HUES6 (cell line): ENCODE measurements at regions not wholly inside any gene's neighbourhood (a gene's known extent, or its start where the extent isn't known, plus 50 kb on each side); places are given as distances from the start of the nearest gene placed in this dataset.

Experiments used
- H3K27ac ChIP-seq: 2 replicates; pipeline ENCODE4 v1.7.0; 2013; ENCODE audit warnings: low read depth, mild to moderate bottlenecking, low read length, inconsistent platforms
- H3K27me3 ChIP-seq: 2 replicates; pipeline ENCODE4 v1.6.1; 2013; ENCODE audit warnings: low read length; ENCODE audit not compliant: control insufficient read depth, insufficient read depth
- H3K36me3 ChIP-seq: 2 replicates; pipeline ENCODE4 v1.6.1; 2013; ENCODE audit warnings: low read length; ENCODE audit not compliant: control insufficient read depth, insufficient read depth
- H3K4me1 ChIP-seq: 2 replicates; pipeline ENCODE4 v1.6.1; 2013; ENCODE audit warnings: low read length; ENCODE audit not compliant: control insufficient read depth, insufficient read depth
- H3K4me3 ChIP-seq: 2 replicates; pipeline ENCODE4 v1.5.1; 2013; ENCODE audit warnings: low read depth, low read length
- H3K9ac ChIP-seq: one replicate; pipeline ENCODE4 v1.6.1; 2013; ENCODE audit warnings: mild to moderate bottlenecking, low read length
- H3K9me3 ChIP-seq: 2 replicates; pipeline ENCODE4 v1.6.1; 2013; ENCODE audit warnings: low read depth, low read length; ENCODE audit not compliant: control insufficient read depth, insufficient read depth

- no peaks in the 10 kb centered on the region for H3K27me3 ChIP-seq
- no peak overlapping the region for H3K27ac ChIP-seq
- no peaks in the 10 kb centered on the region for H3K4me1 ChIP-seq
- no peak overlapping the region for H3K9ac ChIP-seq
- H3K9me3 ChIP-seq, result no peaks in the 10 kb centered on the region
- no peaks in the 10 kb centered on the region for H3K36me3 ChIP-seq
- no peak overlapping the region for H3K4me3 ChIP-seq
Observed at GRCh38 chr3:79986338-79986737, 218.5 kb upstream of the ROBO1 start.

- H3K4me3 ChIP-seq, result no peak overlapping the region
- H3K27me3 ChIP-seq, result no peaks in the 10 kb centered on the region
- H3K9ac ChIP-seq, result no peak overlapping the region
- no peaks in the 10 kb centered on the region for H3K4me1 ChIP-seq
- H3K36me3 ChIP-seq, result no peaks in the 10 kb centered on the region
- H3K9me3 ChIP-seq, result no peaks in the 10 kb centered on the region
- H3K27ac ChIP-seq, result no peak overlapping the region
Observed at GRCh38 chr3:79985816-79986215, 218.0 kb upstream of the ROBO1 start.

GRCh38 chr3:79983118-79983517, 215.3 kb upstream of the ROBO1 start:
- no peak overlapping the region for H3K27ac ChIP-seq
- H3K9ac ChIP-seq, result no peak overlapping the region
- no peak overlapping the region for H3K4me3 ChIP-seq
- no peaks in the 10 kb centered on the region for H3K4me1 ChIP-seq
- no peaks in the 10 kb centered on the region for H3K9me3 ChIP-seq
- no peaks in the 10 kb centered on the region for H3K27me3 ChIP-seq
- H3K36me3 ChIP-seq, result no peaks in the 10 kb centered on the region

GRCh38 chr3:79979990-79980389, 212.2 kb upstream of the ROBO1 start:
- no peaks in the 10 kb centered on the region for H3K36me3 ChIP-seq
- no peaks in the 10 kb centered on the region for H3K4me1 ChIP-seq
- H3K4me3 ChIP-seq, result no peak overlapping the region
- H3K9me3 ChIP-seq, result no peaks in the 10 kb centered on the region
- H3K27ac ChIP-seq, result no peak overlapping the region
- no peak overlapping the region for H3K9ac ChIP-seq
- no peaks in the 10 kb centered on the region for H3K27me3 ChIP-seq

GRCh38 chr3:79976466-79976865, 208.7 kb upstream of the ROBO1 start:
- Histone ChIP-seq H3K36me3 (no peaks in the 10 kb centered on the region), H3K27ac (no peak overlapping the region), H3K9me3 (no peaks in the 10 kb centered on the region), H3K4me1 (no peaks in the 10 kb centered on the region), H3K27me3 (no peaks in the 10 kb centered on the region), H3K9ac (no peak overlapping the region), H3K4me3 (no peak overlapping the region)

- H3K27me3 ChIP-seq, result no peaks in the 10 kb centered on the region
Observed at GRCh38 chr3:79973917-79974595, 206.3 kb upstream of the ROBO1 start.

GRCh38 chr3:79973482-79973881, 205.7 kb upstream of the ROBO1 start:
- Histone ChIP-seq H3K27ac (no peak overlapping the region), H3K36me3 (no peaks in the 10 kb centered on the region), H3K4me3 (no peak overlapping the region), H3K27me3 (no peaks in the 10 kb centered on the region), H3K9ac (no peak overlapping the region), H3K9me3 (no peaks in the 10 kb centered on the region), H3K4me1 (no peaks in the 10 kb centered on the region)

More at GRCh38 chr3:79973917-79974595, 206.3 kb upstream of the ROBO1 start:
- H3K9ac ChIP-seq, result no peak overlapping the region
- no peak overlapping the region for H3K4me3 ChIP-seq
- H3K9me3 ChIP-seq, result no peaks in the 10 kb centered on the region
- no peak overlapping the region for H3K27ac ChIP-seq
- no peaks in the 10 kb centered on the region for H3K36me3 ChIP-seq
- H3K4me1 ChIP-seq, result no peaks in the 10 kb centered on the region

- H3K9me3 ChIP-seq, result peaks cover 6% of the 10 kb centered on the region; the same call in 1 of the 2 replicates
- no peaks in the 10 kb centered on the region for H3K36me3 ChIP-seq
- H3K4me3 ChIP-seq, result no peak overlapping the region
- H3K27ac ChIP-seq, result no peak overlapping the region
- H3K27me3 ChIP-seq, result no peaks in the 10 kb centered on the region
- no peak overlapping the region for H3K9ac ChIP-seq
- H3K4me1 ChIP-seq, result no peaks in the 10 kb centered on the region
Observed at GRCh38 chr3:79968418-79968817, 200.6 kb upstream of the ROBO1 start.

- H3K9ac ChIP-seq, result no peak overlapping the region
- H3K27ac ChIP-seq, result no peak overlapping the region
- H3K27me3 ChIP-seq, result no peaks in the 10 kb centered on the region
Observed at GRCh38 chr3:79960594-79960993, 192.8 kb upstream of the ROBO1 start.

GRCh38 chr3:79957066-79957465, 189.3 kb upstream of the ROBO1 start:
- H3K27me3 ChIP-seq, result no peaks in the 10 kb centered on the region
- H3K4me1 ChIP-seq, result no peaks in the 10 kb centered on the region
- no peak overlapping the region for H3K27ac ChIP-seq
- no peak overlapping the region for H3K9ac ChIP-seq
- no peaks in the 10 kb centered on the region for H3K9me3 ChIP-seq
- H3K4me3 ChIP-seq, result no peak overlapping the region
- H3K36me3 ChIP-seq, result no peaks in the 10 kb centered on the region

More at GRCh38 chr3:79960594-79960993, 192.8 kb upstream of the ROBO1 start:
- no peaks in the 10 kb centered on the region for H3K36me3 ChIP-seq
- H3K4me1 ChIP-seq, result no peaks in the 10 kb centered on the region
- peaks cover 6% of the 10 kb centered on the region; the same call in 1 of the 2 replicates for H3K9me3 ChIP-seq
- no peak overlapping the region for H3K4me3 ChIP-seq

- no peak overlapping the region for H3K4me3 ChIP-seq
- H3K9me3 ChIP-seq, result no peaks in the 10 kb centered on the region
- H3K36me3 ChIP-seq, result no peaks in the 10 kb centered on the region
Observed at GRCh38 chr3:79954756-79955155, 187.0 kb upstream of the ROBO1 start.

More at GRCh38 chr3:79954756-79955155, 187.0 kb upstream of the ROBO1 start:
- Histone ChIP-seq H3K27me3 (no peaks in the 10 kb centered on the region), H3K27ac (no peak overlapping the region), H3K4me1 (no peaks in the 10 kb centered on the region), H3K9ac (no peak overlapping the region)
